ENCODE measurements at regions not wholly inside any gene's neighbourhood (a gene's known extent, or its start where the extent isn't known, plus 50 kb on each side); places are given as distances from the start of the nearest gene placed in this dataset.

GRCh38 chr10:111973826-111974225 is 209.7 kb downstream of the GPAM start:
- DNase-seq, result no peak

- DNase-seq, result no peak
These were observed 209.2 kb downstream of the GPAM start for GRCh38 chr10:111974325-111974724.

- no peak for DNase-seq
These were observed 207.0 kb downstream of the GPAM start for GRCh38 chr10:111976557-111976956.

- DNase-seq, result no peak
These were observed 199.5 kb downstream of the GPAM start for GRCh38 chr10:111984057-111984456.

- DNase-seq, result no peak
These were observed 197.5 kb downstream of the GPAM start for GRCh38 chr10:111986079-111986478.

GRCh38 chr10:111988646-111989045 is 194.9 kb downstream of the GPAM start:
- DNase-seq, result no peak

- no peak for DNase-seq
These were observed 194.2 kb downstream of the GPAM start for GRCh38 chr10:111989136-111989911.

GRCh38 chr10:111990734-111991133 is 192.8 kb downstream of the GPAM start:
- peak in 1 of 56 donors; percentile 1 for DNase-seq

GRCh38 chr10:111993321-111993720 is 190.2 kb downstream of the GPAM start:
- DNase-seq, result no peak

GRCh38 chr10:111993872-111994426 is 189.6 kb downstream of the GPAM start:
- DNase-seq, result no peak

- no peak for DNase-seq
These were observed 187.5 kb downstream of the GPAM start for GRCh38 chr10:111996103-111996502.

- DNase-seq, result no peak
These were observed 184.8 kb downstream of the GPAM start for GRCh38 chr10:111998728-111999127.

- no peak for DNase-seq
These were observed 184.2 kb downstream of the GPAM start for GRCh38 chr10:111999205-111999914.

GRCh38 chr10:111999915-112000302 is 183.7 kb downstream of the GPAM start:
- DNase-seq, result no peak

GRCh38 chr10:112000466-112000865 is 183.1 kb downstream of the GPAM start:
- DNase-seq, result no peak

GRCh38 chr10:112002206-112002605 is 181.4 kb downstream of the GPAM start:
- DNase-seq, result no peak

GRCh38 chr10:112004075-112004474 is 179.5 kb downstream of the GPAM start:
- DNase-seq, result no peak

GRCh38 chr10:112005044-112005443 is 178.5 kb downstream of the GPAM start:
- DNase-seq, result no peak

GRCh38 chr10:112006407-112006806 is 177.2 kb downstream of the GPAM start:
- DNase-seq, result no peak

- DNase-seq, result no peak
These were observed 176.7 kb downstream of the GPAM start for GRCh38 chr10:112006831-112007230.

GRCh38 chr10:112022196-112022595 is 161.4 kb downstream of the GPAM start:
- DNase-seq, result no peak

GRCh38 chr10:112024079-112024478 is 159.5 kb downstream of the GPAM start:
- DNase-seq, result no peak

GRCh38 chr10:112025228-112025627 is 158.3 kb downstream of the GPAM start:
- DNase-seq, result no peak

Measured in nucleus accumbens (tissue), 56 donors.